H1 (cell line): ENCODE measurements at regions not wholly inside any gene's neighbourhood (a gene's known extent, or its start where the extent isn't known, plus 50 kb on each side); places are given as distances from the start of the nearest gene placed in this dataset.
"Not testable (repeated sequence)": the region's sequence is repeated elsewhere in the genome, so short reads cannot be mapped to it uniquely, and the experiment has no call there.

Experiments
- CTCF ChIA-PET: fragments of 300-600 bp; sonication (Branson Sonifier 250); formaldehyde crosslinking; loops from one replicate; lab custom pipeline; 2021; ENCODE audit not compliant: partially characterized antibody; lab: Charles Lee
- POLR2A ChIA-PET: fragments of 300-600 bp; sonication (Branson Sonifier 250); formaldehyde crosslinking; loops from one replicate; lab custom pipeline; 2021; ENCODE audit warnings: inconsistent platforms; ENCODE audit not compliant: partially characterized antibody; lab: Charles Lee
- DNase-seq, 2 experiments: peaks; one replicate each; pipeline versions ENCODE4 v3.0.0 to v3.0.0-alpha.2; 2010 to 2022; ENCODE audit warnings: low spot score in 2 of 2, low read depth in 1 of 2, mixed read lengths in 1 of 2
- FAIRE-seq: peaks from 2 replicates; lab custom pipeline; 2011; peaks lifted over from hg19 to GRCh38; lab: Jason Lieb, UNC
- H2AFZ ChIP-seq: 2 replicates; pipeline ENCODE4 v1.8.1; 2012; ENCODE audit warnings: low read length, inconsistent platforms
- H2AK5ac ChIP-seq: 2 replicates; pipeline ENCODE4 v1.6.1; 2013; ENCODE audit warnings: low read depth, low read length
- H2BK120ac ChIP-seq: replicated peaks from 2 replicates; pipeline ENCODE3; 2013; ENCODE audit warnings: low read depth, low read length, inconsistent platforms
- H2BK12ac ChIP-seq: 2 replicates; pipeline ENCODE4 v1.6.1; 2013; ENCODE audit warnings: low read depth, low read length
- H2BK15ac ChIP-seq: 2 replicates; pipeline ENCODE4 v1.6.1; 2013; ENCODE audit warnings: low read length
- H2BK20ac ChIP-seq: 2 replicates; pipeline ENCODE4 v1.6.1; 2013; ENCODE audit warnings: low read length
- H2BK5ac ChIP-seq: 2 replicates; pipeline ENCODE4 v1.6.1; 2013; ENCODE audit warnings: low read depth, low read length
- H3K14ac ChIP-seq: 2 replicates; pipeline ENCODE4 v1.6.1; 2013; ENCODE audit warnings: inconsistent platforms; ENCODE audit not compliant: insufficient read length
- H3K18ac ChIP-seq: 2 replicates; pipeline ENCODE4 v1.6.1; 2013; ENCODE audit warnings: low read length; ENCODE audit errors: extremely low read depth
- H3K23ac ChIP-seq: 2 replicates; pipeline ENCODE4 v1.6.1; 2013; ENCODE audit warnings: inconsistent platforms; ENCODE audit not compliant: insufficient read length
- H3K23me2 ChIP-seq: 2 replicates; pipeline ENCODE4 v1.6.1; 2013; ENCODE audit warnings: low read depth, low read length
- H3K27ac ChIP-seq: 2 replicates; pipeline ENCODE4 v1.6.1; 2011; ENCODE audit warnings: low read depth, low read length, inconsistent platforms
- H3K27me3 ChIP-seq, 4 experiments: replicated peaks in 1 of 4; 1 replicate in 1 of 4; 2 replicates in 3 of 4; pipeline versions ENCODE4 v1.6.1 to v1.8.1; 2011 to 2013; ENCODE audit warnings: low read length in 3 of 4, mild to moderate bottlenecking in 3 of 4, inconsistent platforms in 2 of 4, mixed read lengths in 2 of 4, moderate library complexity in 1 of 4; ENCODE audit not compliant: control insufficient read depth in 3 of 4, insufficient read depth in 3 of 4; ENCODE audit errors: extremely low read depth in 1 of 4
- H3K36me3 ChIP-seq, 4 experiments: 2 replicates each; pipeline versions ENCODE4 v1.6.1 to v1.8.1; 2011 to 2013; ENCODE audit warnings: mild to moderate bottlenecking in 4 of 4, low read length in 3 of 4, moderate library complexity in 2 of 4, control low read depth in 1 of 4, inconsistent platforms in 1 of 4; ENCODE audit not compliant: insufficient read depth in 4 of 4, control insufficient read depth in 2 of 4
- H3K4ac ChIP-seq: replicated peaks from 2 replicates; pipeline ENCODE3; 2013; ENCODE audit warnings: low read length, low read depth, mixed read lengths, inconsistent platforms; ENCODE audit not compliant: insufficient read length
- H3K4me1 ChIP-seq, 4 experiments: replicated peaks in 1 of 4; 1 replicate in 1 of 4; 2 replicates in 3 of 4; pipeline versions ENCODE4 v1.6.1 to v1.8.1; 2011 to 2013; ENCODE audit warnings: low read length in 3 of 4, inconsistent platforms in 2 of 4, mixed read lengths in 1 of 4; ENCODE audit not compliant: insufficient read depth in 4 of 4, control insufficient read depth in 3 of 4
- H3K4me2 ChIP-seq, 2 experiments: 2 replicates each; pipeline versions ENCODE4 v1.6.1 to v1.8.1; 2011 to 2013; ENCODE audit warnings: low read depth in 2 of 2, low read length in 2 of 2, control low read depth in 1 of 2, inconsistent platforms in 1 of 2, mild to moderate bottlenecking in 1 of 2; ENCODE audit not compliant: insufficient read depth in 1 of 2
- H3K4me3 ChIP-seq, 4 experiments: fragments of 200-600, 300-600 bp in 1 of 4; sonication (generic), shearing (Covaris generic), sonication (Bioruptor Twin) in 1 of 4; 2 replicates each; pipeline versions ENCODE4 v1.5.1 to v1.8.1; 2011 to 2016; ENCODE audit warnings: low read length in 4 of 4, low read depth in 3 of 4, control low read depth in 2 of 4, inconsistent platforms in 2 of 4, mild to moderate bottlenecking in 2 of 4, mixed read lengths in 1 of 4, moderate library complexity in 1 of 4; ENCODE audit not compliant: insufficient read depth in 2 of 4; ENCODE audit errors: extremely low read depth in 1 of 4
- H3K56ac ChIP-seq: replicated peaks from 2 replicates; pipeline ENCODE3; 2013; ENCODE audit warnings: low read depth, mild to moderate bottlenecking, mixed read lengths, low read length, inconsistent platforms; ENCODE audit not compliant: insufficient read length
- H3K79me1 ChIP-seq: 2 replicates; pipeline ENCODE4 v1.6.1; 2013; ENCODE audit warnings: low read depth, low read length, control low read depth
- H3K79me2 ChIP-seq, 2 experiments: 2 replicates each; pipeline versions ENCODE4 v1.6.1 to v1.8.1; 2012 to 2013; ENCODE audit warnings: low read length in 2 of 2, mild to moderate bottlenecking in 2 of 2, inconsistent platforms in 1 of 2; ENCODE audit not compliant: insufficient read depth in 2 of 2, control insufficient read depth in 1 of 2
- H3K9ac ChIP-seq, 4 experiments: replicated peaks in 1 of 4; 1 replicate in 1 of 4; 2 replicates in 3 of 4; pipeline versions ENCODE4 v1.6.1 to v1.8.1; 2011 to 2013; ENCODE audit warnings: low read depth in 3 of 4, low read length in 3 of 4, control low read depth in 2 of 4, mild to moderate bottlenecking in 2 of 4, moderate library complexity in 2 of 4, inconsistent platforms in 1 of 4; ENCODE audit errors: extremely low read depth in 1 of 4
- H3K9me3 ChIP-seq, 2 experiments: 2 replicates each; pipeline versions ENCODE4 v1.6.1 to v1.8.1; 2012 to 2013; ENCODE audit warnings: mild to moderate bottlenecking in 2 of 2, moderate library complexity in 2 of 2, control low read depth in 1 of 2, inconsistent platforms in 1 of 2, low read depth in 1 of 2, low read length in 1 of 2, mixed read lengths in 1 of 2; ENCODE audit not compliant: insufficient read depth in 2 of 2
- H4K20me1 ChIP-seq, 2 experiments: replicated peaks in 1 of 2; 2 replicates each; pipeline versions ENCODE3 to v1.8.1; 2011 to 2013; ENCODE audit warnings: inconsistent platforms in 2 of 2, low read length in 2 of 2, mild to moderate bottlenecking in 1 of 2; ENCODE audit not compliant: insufficient read depth in 2 of 2, control insufficient read depth in 1 of 2
- H4K5ac ChIP-seq: 2 replicates; pipeline ENCODE4 v1.6.1; 2013; ENCODE audit warnings: low read length, low read depth, mixed read lengths, inconsistent platforms; ENCODE audit not compliant: insufficient read length
- H4K8ac ChIP-seq: 2 replicates; pipeline ENCODE4 v1.8.0; 2013; ENCODE audit warnings: mild to moderate bottlenecking, moderate library complexity, low read length, inconsistent platforms; ENCODE audit not compliant: insufficient read depth; ENCODE audit errors: extremely low read depth
- H4K91ac ChIP-seq: replicated peaks from 2 replicates; pipeline ENCODE3; 2013; ENCODE audit warnings: low read length, mixed read lengths, inconsistent platforms; ENCODE audit not compliant: insufficient read length
- WGBS, 2 experiments: shearing (Covaris generic) in 1 of 2; methylation state at CpG; one replicate each; pipeline versions ENCODE4 v1.1.6 to v1.1.7; 2013 to 2015; ENCODE audit warnings: low lambda C conversion rate in 2 of 2, mixed read lengths in 2 of 2, inconsistent platforms in 1 of 2, low coverage in 1 of 2, missing lambda C conversion rate in 1 of 2; ENCODE audit not compliant: insufficient replicate concordance in 2 of 2, insufficient coverage in 1 of 2, insufficient read length in 1 of 2; ENCODE audit errors: extremely low coverage in 1 of 2, missing lambda C conversion rate in 1 of 2; 5-methylcytosine and 5-hydroxymethylcytosine counted together

DNA sequence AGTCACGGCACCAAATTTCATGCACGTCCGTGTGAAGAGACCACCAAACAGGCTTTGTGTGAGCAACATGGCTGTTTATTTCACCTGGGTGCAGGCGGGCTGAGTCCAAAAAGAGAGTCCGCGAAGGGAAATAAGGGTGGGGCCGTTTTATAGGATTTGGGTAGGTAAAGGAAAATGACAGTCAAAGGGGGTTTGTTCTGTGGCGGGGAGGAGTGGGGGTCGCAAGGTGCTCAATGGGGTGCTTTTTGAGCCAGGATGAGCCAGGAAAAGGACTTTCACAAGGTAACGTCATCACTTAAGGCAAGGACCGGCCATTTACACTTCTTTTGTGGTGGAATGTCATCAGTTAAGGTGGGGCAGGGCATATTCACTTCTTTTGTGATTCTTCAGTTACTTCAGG is 702.7 kb upstream of the NEGR1 start:
- H3K27ac ChIP-seq, H3K79me1 ChIP-seq, H3K4me2 ChIP-seq, CTCF ChIA-PET, H4K5ac ChIP-seq, H4K8ac ChIP-seq, H2AK5ac ChIP-seq, H2BK12ac ChIP-seq, H3K4me1 ChIP-seq, H3K9me3 ChIP-seq, H3K56ac ChIP-seq, H3K23me2 ChIP-seq, H3K18ac ChIP-seq, H2BK15ac ChIP-seq, H2BK20ac ChIP-seq, H3K23ac ChIP-seq, H3K9ac ChIP-seq, H3K27me3 ChIP-seq, H4K20me1 ChIP-seq, H4K91ac ChIP-seq, H3K79me2 ChIP-seq, H2BK120ac ChIP-seq, H3K4ac ChIP-seq, H3K4me3 ChIP-seq, H3K14ac ChIP-seq, POLR2A ChIA-PET, FAIRE-seq, H2AFZ ChIP-seq, H3K36me3 ChIP-seq: not testable (repeated sequence)
- peak overlapping the region; percentile 42; the same call in 1 of the 2 replicates for H2BK5ac ChIP-seq
- 82% methylated on average over 11 of the region's 11 CpGs; no CpG with 5 or more reads in 1 of the 2 experiments for WGBS, 2 experiments
- peak in 1 of 2 experiments; percentile 13 for DNase-seq

- H2BK20ac ChIP-seq, H3K4me1 ChIP-seq, H4K8ac ChIP-seq, H2BK120ac ChIP-seq, H3K4me2 ChIP-seq, H3K27ac ChIP-seq, H4K5ac ChIP-seq, H2BK5ac ChIP-seq, H3K79me2 ChIP-seq, POLR2A ChIA-PET, H3K23me2 ChIP-seq, H3K9ac ChIP-seq, H3K23ac ChIP-seq, H2BK12ac ChIP-seq, H3K79me1 ChIP-seq, H3K18ac ChIP-seq, H2AK5ac ChIP-seq, H2BK15ac ChIP-seq, H3K27me3 ChIP-seq, FAIRE-seq, CTCF ChIA-PET, H3K14ac ChIP-seq, H4K20me1 ChIP-seq, H3K4ac ChIP-seq, H2AFZ ChIP-seq, H4K91ac ChIP-seq, H3K56ac ChIP-seq, DNase-seq, H3K36me3 ChIP-seq, H3K9me3 ChIP-seq: not testable (repeated sequence)
- H3K4me3 ChIP-seq = 0 out of 8 replicates have a peak overlapping the region, but pooled peaks of 1 of the 4 experiments have one; percentile 7
- WGBS, 2 experiments = 94% methylated on average over 14 of the region's 15 CpGs; no CpG with 5 or more reads in 1 of the 2 experiments
Observed at GRCh38 chr1:72983011-72983410, 700.7 kb upstream of the NEGR1 start.
